HK-2 (cell line): ENCODE measurements at regions not wholly inside any gene's neighbourhood (a gene's known extent, or its start where the extent isn't known, plus 50 kb on each side); places are given as distances from the start of the nearest gene placed in this dataset.
"Not testable (repeated sequence)": the region's sequence is repeated elsewhere in the genome, so short reads cannot be mapped to it uniquely, and the experiment has no call there.

ENCODE experiments used
- DNase-seq: peaks from one replicate; pipeline ENCODE4 v3.0.0-alpha.2; 2018; ENCODE audit not compliant: unreplicated experiment

DNA sequence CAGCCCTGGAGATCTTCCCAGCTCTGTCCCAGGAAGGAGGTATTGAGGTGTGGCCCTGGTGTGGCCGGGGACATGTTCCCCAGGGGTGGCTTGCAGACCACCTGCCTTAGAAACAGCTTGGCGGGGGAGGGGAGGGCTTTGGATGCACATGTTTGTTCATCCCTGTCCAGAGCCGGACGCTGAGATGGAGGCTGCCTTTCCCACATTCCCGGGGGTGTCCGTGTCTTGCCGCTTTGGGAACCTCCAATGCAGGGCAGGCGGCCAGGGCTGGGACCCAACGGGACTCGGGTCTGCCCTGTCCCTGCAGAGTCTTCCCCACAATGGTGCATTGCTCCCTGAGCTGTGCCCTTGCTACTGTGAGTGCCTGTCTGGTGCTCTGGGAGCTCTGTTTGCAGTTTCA lies 319.5 kb upstream of the SFSWAP start:
- DNase-seq = no peak

DNA sequence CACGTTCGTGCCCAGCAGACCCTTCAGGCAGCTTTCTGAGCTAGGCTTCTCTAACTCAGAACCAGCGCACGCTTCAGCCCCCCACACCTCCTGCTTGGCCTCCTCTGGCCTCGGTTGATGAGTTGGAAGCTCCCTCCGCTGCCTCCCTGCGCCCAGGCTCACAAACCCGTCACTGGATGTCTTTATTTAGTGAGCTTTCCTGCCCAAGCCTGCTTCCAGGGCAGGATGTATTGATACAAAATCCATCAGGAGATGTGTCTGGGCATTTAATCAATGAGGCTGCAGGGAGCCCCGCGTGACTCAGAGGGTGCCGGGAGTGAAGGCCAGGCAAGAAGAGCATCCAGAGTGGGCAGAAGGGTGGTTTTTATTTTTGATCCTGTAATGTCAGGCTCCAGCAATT lies 316.1 kb upstream of the SFSWAP start:
- DNase-seq = not testable (repeated sequence)

DNA sequence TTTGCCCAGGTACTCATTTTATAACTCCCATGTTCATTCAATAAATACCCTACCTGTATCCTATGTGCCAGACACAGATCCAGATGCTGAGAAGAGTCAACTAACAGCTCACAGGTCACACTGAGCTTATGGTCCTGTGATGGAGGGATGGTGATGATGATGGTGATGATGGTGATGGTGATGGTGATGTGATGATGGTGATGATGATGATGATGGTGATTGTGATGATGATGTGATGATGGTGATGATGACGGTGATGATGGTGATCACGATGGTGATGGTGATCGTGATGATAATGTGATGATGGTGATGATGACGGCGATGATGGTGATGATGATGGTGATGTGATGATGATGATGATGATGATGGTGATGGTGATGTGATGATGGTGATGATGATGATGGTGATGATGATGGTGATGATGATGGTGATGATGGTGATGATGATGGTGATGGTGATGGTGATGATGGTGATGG lies 315.6 kb upstream of the SFSWAP start:
- DNase-seq = not testable (repeated sequence)

DNA sequence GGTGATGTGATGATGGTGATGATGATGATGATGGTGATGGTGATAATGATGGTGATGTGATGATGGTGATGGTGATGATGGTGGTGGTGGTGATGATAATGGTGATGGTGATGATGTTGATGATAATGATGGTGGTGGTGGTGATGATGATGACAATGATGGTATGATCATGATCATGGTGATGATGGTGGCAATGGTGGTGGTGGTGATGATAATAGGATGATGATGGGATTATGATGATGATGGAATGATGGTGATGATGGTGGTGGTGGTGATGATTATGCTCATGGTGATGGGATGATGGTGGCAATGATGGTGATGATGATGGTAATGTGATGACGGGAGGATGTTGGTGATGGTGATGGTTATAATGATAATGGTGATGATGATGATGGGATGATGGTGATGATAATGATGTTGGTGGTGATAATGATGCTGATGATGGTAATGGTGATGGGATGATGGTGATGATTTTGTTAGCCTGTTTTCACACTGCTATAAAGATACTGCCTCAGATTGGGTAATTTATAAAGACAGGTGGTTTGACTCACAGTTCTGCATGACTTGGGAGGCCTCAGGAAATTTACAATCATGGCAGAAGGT lies 314.8 kb upstream of the SFSWAP start:
- no peak for DNase-seq

DNA sequence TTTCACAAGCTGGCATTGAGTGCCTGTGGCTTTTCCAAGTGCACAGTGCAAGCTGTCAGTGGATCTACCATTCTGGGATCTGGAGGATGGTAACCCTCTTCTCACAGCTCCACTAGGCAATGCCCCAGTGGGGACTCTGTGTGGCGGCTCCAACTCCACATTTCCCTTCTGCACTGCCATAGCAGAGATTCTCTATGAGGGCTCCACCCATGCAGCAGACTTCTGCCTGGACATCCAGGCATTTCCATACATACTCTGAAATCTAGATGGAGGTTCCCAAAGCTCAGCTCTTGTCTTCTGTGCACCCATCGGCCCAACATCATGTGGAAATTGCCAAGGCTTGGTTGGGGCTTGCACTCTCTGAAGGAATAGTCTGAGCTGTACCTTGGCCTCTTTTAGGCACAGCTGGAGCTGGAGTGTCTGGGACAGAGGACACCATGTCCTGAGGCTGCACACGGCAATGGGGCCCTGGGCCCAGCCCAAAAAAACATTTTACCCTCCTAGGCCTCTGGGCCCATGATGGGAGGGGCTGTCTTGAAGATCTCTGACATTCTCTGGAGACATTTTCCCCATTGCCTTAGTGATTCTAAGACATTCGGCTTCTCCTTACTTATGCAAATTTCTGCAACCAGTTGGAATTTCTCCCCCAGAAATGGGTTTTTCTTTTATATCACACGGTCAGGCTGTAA lies 313.3 kb upstream of the SFSWAP start:
- DNase-seq = no peak

DNA sequence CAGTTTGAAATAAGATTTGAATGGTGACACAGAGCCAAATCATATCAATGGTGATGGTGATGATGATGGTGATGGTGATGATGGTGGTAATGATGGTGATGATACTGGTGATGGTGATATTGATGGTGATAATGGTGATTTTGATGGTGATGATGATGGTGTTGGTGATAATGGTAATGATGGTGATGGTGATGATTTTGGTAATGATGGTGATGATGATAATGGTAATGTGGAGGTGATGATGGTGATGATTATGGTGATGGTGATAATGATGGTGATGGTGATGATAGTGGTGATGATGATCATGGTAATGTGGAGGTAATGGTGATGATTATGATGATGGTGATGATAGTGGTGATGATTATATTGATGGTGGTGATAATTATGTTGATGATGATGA lies 311.9 kb upstream of the SFSWAP start:
- no peak for DNase-seq

DNA sequence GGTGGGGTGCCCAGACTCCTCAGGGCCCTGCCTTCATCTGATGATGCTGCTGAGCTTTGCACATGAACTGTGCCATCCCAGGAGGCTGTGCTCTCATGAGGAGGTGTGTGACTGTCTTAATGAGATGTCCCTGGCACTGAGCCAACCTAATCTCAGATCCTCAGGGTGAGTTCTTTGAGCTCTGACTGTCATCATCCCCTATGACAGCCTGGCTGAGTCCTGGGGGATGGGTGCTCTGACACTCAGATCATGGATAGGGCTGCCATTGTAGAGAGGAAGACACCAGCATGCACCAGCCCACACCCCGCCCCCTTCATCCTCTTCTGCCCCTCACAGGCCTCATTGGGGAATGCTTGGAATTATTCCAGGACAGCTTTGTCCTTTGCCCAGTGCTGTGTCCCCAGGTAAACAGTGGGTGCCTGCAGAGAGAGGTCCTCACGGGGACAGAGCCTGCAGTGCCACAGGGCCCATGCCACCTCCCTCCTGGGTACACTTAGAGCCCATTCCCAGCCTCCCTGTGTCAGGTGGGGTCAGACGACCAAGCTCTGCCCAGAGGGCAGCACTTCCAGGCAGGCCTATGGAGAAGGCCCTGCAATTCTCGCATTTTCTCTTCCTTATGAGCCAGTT lies 310.1 kb upstream of the SFSWAP start:
- not testable (repeated sequence) for DNase-seq

DNA sequence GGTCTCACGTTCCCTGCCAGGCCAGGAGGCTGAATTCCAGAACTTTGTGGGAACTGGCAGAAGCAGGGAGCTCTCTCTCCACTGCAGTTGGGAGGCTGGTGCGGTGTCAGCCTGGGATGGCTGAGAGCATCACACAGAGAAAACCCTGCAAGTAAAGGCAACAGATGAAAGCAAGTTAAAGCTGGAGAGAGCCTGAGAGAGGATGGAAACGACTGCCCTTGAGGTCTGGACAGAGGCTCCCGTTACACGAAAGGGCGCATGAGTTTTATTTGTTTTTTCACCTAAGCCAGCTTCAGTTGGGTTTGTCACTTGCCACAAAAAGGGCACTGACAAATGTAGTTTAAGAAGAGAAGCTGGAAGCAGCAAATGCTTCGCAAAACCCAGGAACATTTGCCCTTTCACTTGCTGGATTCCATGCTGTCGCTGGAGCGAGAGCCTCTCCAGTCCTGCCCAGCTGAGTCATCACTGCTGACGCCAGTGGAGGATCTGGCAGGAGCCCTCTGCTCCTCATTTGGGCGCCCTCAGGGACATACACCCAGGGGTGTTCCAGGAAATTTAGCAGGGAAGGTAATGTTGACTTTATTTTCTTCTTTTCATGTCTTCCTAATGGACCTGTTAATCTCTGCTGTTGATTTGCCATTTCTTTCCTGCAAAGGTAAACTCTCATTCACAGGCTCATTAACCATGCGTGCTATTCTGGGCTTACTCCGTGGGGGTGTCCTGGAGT lies 308.8 kb upstream of the SFSWAP start:
- not testable (repeated sequence) for DNase-seq

DNA sequence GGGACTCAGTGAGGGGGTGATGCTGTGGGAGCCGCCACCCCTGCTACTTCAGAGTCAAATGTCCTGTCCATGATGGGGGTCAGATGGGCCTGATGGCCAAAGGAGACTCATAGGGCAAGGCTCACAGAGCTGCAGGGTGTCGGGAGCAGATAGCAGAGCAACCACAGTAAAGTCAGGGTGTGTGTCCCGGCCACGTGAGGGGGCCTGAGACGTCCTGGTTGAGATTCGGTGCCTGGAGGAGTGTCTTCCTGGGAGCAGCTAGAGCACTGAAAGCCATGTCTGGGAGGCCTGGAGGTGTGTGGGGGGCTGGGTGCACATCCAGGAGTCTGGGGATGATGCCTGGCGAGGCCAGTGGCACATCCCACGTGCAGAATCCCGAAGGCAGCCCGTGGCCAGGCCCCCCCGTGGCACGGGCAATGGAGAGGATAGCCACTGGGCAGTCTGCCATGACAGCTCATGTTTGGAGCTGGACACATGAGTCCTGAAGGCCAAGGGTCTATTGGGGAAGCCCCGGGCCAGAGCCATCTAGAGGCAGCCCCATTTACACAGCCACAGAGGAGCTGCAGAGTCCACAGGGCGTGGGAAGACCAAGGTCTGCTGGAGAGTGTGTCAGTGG lies 308.0 kb upstream of the SFSWAP start:
- DNase-seq = no peak

DNA sequence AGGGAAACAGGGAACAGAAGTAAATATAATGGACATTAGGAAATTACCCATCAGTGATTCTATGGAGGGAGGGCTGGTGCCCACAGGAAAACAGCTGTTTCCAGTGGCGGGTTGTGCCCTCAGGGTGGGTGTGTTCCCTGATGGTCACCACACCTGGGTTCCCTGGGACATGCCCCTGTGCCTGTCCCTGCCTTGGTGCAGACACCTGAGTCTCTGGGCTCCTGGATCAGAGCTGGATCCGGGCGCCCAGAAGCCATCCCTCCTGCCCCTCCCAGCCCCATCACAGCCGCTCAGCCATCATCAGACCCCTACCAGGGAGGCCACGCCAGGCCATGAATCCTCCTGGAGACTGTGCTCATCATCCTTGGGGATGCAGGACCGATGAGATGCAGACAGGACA lies 307.2 kb upstream of the SFSWAP start:
- DNase-seq = no peak

DNA sequence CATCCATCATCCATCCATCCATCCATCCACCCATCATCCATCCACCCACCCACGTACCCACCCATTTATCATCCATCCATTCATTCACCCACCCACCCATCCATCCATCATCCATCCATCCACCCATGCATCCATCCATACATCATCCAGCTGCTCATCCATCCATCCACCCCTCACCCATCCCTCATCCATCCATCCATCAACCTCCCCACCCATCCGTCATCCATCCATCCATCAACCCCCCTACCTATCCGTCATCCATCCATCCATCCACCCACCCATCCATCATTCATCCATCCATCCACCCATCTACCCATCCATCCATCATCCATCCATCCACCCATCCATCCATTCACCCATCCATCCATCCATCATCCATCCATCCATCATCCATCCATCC lies 306.2 kb upstream of the SFSWAP start:
- DNase-seq = no peak

DNA sequence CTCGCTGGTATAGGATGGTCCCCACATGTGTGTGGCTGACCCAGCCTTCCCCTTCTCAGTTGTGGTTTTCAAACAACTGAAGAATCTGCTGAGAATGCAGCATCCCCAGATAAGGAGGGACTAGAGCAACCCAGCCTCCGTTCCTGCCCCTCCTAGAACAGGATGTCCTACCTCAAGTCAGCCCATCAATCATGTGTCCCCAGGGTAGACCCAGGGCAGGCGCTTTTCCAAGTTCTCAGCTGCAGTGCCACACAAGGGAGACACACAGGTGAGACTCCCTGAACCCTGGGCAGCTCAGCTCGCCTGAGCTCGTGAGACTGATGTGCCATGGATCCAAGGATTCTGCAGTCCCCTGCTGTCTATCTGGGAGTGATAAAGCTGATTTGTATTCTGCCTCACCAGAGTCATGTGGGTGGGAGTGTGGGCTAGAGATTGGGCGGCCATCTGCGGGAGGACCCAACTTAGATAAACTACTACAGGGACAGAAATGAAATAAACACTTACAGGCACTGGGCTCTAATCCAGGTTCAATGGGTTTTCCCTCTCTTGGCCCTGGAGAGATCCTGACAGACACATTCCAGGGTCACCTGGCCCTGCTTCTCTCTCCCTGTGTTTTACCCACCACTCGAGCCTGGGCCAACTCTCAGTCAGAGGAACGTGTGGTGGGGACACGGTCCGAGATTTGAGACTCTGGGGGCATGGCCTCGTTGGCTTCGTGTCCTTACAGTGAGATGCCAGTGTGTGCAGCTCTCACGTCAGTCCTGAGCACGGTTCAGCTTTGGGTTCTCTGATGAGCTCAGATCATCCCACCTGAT lies 303.5 kb upstream of the SFSWAP start:
- DNase-seq = no peak

DNA sequence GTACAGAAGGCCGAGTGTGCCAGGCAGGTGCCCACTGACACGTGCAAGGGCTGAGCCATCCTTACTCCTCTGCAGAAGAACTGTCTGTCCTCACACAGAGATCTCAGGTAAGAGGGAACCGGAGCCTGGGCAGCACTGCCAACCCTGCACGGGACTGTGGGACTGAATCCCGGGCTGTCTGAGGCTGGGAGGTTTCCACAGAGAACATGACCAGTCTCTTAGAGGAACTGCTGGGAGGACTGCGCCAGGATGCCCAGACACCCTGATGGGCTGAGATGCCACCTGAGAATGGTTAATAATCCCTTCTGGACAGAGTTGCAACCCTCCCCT lies 302.9 kb upstream of the SFSWAP start:
- no peak for DNase-seq

DNA sequence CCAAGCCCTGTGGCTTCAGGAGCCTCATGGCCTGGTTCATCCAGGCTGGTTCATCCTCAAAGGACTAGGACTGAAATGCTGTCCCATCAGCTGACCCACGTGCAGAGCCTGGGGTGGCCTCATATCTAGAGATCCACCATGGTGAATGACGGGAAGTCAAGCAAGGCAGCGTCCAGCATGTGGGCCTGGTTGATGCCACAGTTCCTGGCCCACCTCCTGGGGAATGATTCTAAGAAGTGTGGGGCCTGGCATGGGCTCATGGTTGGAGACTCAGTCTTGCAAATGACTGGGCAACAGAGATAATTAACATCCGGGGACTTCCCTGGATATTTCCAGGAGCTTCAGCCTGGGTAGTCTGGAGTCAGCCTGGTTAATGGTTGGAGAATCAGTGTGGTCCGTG lies 302.4 kb upstream of the SFSWAP start:
- no peak for DNase-seq

DNA sequence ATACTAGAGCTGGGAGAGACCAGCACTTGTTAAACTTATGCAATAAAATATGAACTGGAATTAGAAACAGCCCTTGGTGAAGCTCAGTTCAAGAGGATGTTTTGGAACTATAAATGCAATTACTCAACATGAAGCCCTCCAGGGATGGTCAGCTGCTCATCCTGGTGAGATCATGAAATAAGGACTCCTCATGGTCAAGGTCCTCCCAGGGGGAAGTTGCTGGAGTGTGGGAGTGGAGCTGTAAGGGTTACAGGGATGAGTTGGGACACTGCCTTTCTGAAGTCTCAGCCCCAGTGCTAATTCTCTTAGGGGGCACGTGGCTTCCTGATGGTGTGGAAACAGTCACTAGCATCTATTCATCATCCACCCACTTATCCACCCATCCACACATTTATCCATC lies 301.7 kb upstream of the SFSWAP start:
- no peak for DNase-seq

DNA sequence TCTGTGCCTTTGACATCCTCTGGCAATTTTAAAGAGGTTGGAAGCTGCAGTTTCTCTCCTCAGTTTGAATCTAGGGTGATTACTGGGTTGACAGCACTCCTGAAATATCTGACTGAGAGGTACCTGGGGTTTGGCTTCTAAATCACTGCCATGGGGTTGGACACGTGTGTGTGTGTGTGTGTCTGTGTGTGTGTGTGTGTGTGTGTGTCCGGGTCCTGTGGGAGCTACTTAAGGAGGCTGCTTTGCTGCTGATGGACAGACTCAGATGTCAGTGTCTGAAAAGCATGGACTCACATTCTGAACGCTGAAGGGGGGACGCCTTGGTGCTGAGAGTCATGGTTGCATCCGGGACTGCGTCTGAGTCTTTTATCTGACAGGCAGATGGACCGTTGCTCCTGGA lies 299.1 kb upstream of the SFSWAP start:
- DNase-seq = not testable (repeated sequence)

DNA sequence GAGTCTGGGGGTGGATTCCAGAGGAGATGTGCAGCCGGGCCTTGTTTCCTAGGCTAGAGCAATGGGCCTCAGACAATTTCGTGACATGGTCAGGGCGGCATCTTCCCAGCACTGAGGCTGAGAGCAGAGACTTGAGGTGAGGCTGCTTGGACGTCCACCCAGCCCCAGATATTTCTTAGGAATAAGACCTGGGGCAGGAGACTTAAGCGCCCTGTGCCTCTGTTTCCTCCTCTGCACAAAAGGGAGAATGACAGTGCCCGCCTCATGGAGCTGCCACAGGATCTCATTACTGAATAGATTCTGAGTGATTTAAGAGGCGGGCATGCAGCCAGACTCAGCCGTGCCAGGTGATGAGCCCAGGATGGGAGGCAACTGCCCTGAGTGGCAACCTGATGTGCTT lies 297.9 kb upstream of the SFSWAP start:
- no peak for DNase-seq

DNA sequence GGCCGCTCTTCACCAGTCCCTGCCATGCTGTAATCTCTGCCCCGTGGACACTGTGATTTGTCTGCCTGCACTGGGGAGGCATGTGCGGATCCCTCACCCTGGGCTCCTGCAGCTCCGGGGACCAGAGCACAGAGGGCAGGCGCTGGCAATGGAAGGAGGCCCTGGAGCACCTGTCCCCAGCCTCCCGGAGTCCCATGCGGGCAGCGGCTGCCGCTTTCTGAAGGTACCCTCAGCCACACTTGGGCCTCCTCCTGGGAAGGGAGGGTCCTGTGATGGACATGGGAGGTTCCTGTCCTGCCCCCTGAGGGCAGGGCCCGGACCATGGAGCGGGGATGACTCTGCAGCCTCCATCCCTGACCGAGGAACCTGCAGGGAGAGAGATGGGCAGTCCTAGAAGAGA lies 297.4 kb upstream of the SFSWAP start:
- DNase-seq = no peak

DNA sequence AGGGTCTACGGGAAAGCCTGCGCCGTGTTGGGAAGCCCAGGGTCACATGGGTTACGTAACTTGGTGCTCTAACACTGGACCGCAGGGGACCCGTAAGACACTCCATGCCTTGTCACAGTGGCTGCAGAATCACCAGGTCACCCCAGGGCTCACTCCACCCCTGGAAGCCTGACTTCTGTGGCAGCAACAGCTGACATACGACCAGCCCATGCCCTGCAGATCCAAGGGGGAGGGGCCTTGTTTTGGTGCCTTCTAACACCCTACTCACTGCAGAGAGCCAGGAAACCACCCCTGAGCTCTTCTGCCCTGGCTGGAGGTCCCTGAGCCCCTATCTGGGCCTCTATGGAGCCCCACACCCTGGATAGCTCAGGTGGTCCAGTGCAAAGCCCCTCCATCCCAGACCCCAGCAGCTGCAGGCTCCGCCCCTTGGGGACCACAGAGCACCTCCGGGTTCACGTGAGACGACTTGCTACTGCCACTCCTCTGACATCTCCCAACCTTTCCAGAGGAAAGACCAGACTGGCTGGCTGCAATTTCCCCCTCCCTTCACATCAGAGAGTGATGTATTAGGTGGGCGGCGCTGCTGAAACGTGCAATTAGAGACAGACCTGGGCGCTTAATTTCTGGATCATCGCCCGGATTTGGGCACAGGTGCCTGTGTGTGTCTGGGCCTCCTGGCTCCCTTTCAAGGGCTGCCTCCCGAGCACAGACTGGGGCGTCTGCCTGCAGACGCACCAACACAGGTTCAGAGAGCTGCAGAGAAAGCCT lies 296.6 kb upstream of the SFSWAP start:
- not testable (repeated sequence) for DNase-seq

DNA sequence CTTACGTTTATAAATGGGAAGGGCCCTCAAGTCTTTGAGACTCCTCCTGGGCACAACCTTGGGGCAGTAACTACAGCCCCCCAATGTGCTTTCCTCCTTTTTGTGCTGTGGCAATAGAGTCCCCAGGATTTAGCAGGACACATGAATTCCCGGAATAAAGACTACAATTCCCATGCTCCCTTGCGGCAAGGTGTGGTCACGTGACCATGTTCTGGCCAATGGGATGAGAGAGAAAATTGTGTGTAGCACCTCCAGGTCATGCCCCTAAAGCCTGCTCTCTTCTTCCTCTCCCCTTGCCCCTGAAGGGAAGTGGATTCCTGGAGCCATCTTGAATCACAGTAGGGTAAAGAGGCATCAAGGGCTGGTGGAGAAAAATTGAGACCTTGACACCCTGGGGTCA lies 295.1 kb upstream of the SFSWAP start:
- no peak for DNase-seq

DNA sequence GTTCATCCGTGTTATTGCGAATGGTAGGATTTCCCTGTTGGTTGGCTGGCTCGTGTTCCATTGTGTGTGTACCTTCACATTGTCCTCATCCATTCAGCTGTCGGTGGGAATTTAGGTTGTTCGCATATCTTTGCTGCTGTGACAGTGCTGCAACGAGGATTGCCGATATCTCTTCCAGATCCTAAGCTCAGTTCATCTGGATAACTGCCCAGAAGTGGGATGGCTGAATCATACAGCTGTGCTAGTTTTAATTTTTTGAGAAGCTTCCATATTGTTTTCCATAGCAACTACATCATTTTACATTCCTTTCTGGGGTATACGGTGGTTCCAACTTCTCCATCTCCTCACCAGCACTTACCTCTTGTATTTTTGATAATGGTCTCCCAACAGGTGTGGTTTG lies 292.8 kb upstream of the SFSWAP start:
- no peak for DNase-seq
